Liver (tissue), 3 donors: ENCODE measurements at regions not wholly inside any gene's neighbourhood (a gene's known extent, or its start where the extent isn't known, plus 50 kb on each side); places are given as distances from the start of the nearest gene placed in this dataset.

Experiments
- ATF3 ChIP-seq: IDR thresholded peaks from 2 replicates; pipeline ENCODE4 v1.6.1; 2016; ENCODE audit warnings: antibody characterized with exemption
- CTCF ChIP-seq: fragments of 150-350 bp; IDR thresholded peaks from 2 replicates; pipeline ENCODE4 v1.5.1; 2017; ENCODE audit warnings: improper control_type of control experiment, low read depth, low read length; ENCODE audit not compliant: missing input control
- GABPA ChIP-seq, 2 donors: IDR thresholded peaks in 1 of 2; conservative IDR thresholded peaks in 1 of 2; 2 replicates each; pipeline ENCODE4 v1.6.1; 2016; ENCODE audit warnings: antibody characterized with exemption in 2 of 2, mild to moderate bottlenecking in 1 of 2, moderate library complexity in 1 of 2
- MAX ChIP-seq: IDR thresholded peaks from 2 replicates; pipeline ENCODE4 v1.6.1; 2016; ENCODE audit warnings: antibody characterized with exemption
- RAD21 ChIP-seq, 2 donors: IDR thresholded peaks; 2 replicates each; pipeline ENCODE4 v1.6.1; 2016; ENCODE audit warnings: antibody characterized with exemption in 2 of 2, mild to moderate bottlenecking in 2 of 2
- REST ChIP-seq: IDR thresholded peaks from 2 replicates; pipeline ENCODE4 v1.6.1; 2016; ENCODE audit warnings: antibody characterized with exemption, mild to moderate bottlenecking
- RXRA ChIP-seq, 2 donors: IDR thresholded peaks; 2 replicates each; pipeline ENCODE4 v1.6.1; 2017 to 2018; ENCODE audit warnings: antibody characterized with exemption in 2 of 2, mild to moderate bottlenecking in 1 of 2
- SP1 ChIP-seq: IDR thresholded peaks from 2 replicates; pipeline ENCODE4 v1.6.1; 2018; ENCODE audit warnings: antibody characterized with exemption, mild to moderate bottlenecking
- TAF1 ChIP-seq: conservative IDR thresholded peaks from 2 replicates; pipeline ENCODE4 v1.6.1; 2016; ENCODE audit warnings: antibody characterized with exemption, mild to moderate bottlenecking
- YY1 ChIP-seq: IDR thresholded peaks from 2 replicates; pipeline ENCODE4 v1.6.1; 2016; ENCODE audit warnings: antibody characterized with exemption, mild to moderate bottlenecking
- ZBTB33 ChIP-seq: IDR thresholded peaks from 2 replicates; pipeline ENCODE4 v1.6.1; 2016; ENCODE audit warnings: antibody characterized with exemption
- donor health status: healthy.
- donor health status: healthy.

- TF ChIP-seq CTCF (no peak), YY1 (no peak), RAD21 (IDR thresholded peaks at IDR 0.05) (no peak), SP1 (no peak), TAF1 (no peak), ZBTB33 (no peak), REST (no peak), MAX (no peak), RXRA (IDR thresholded peaks at IDR 0.05) (no peak), ATF3 (no peak), GABPA (IDR thresholded peaks at IDR 0.05 in 1 of 2, conservative IDR thresholded peaks at IDR 0.05 in 1 of 2) (no peak)
Observed at GRCh38 chr3:167094632-167095031, 285.5 kb downstream of the ZBBX start.
